HG03159 (cell line): ENCODE measurements at regions not wholly inside any gene's neighbourhood (a gene's known extent, or its start where the extent isn't known, plus 50 kb on each side); places are given as distances from the start of the nearest gene placed in this dataset.

Experiments
- ATAC-seq: cut with Tn5 transposase; IDR thresholded peaks from one replicate; pipeline ENCODE4 v1.9.1; 2021; ENCODE audit warnings: mild to moderate bottlenecking, moderate library complexity; ENCODE audit not compliant: unreplicated experiment

GRCh38 chr9:87275047-87275725 lies 222.5 kb upstream of the DAPK1 start:
- ATAC-seq = no peak

- no peak for ATAC-seq
Measured at GRCh38 chr9:87276327-87276841, 221.3 kb upstream of the DAPK1 start.

GRCh38 chr9:87276851-87277261 lies 220.8 kb upstream of the DAPK1 start:
- no peak for ATAC-seq

GRCh38 chr9:87277346-87277745 lies 220.3 kb upstream of the DAPK1 start:
- ATAC-seq = no peak

- no peak for ATAC-seq
Measured at GRCh38 chr9:87278971-87279733, 218.5 kb upstream of the DAPK1 start.

GRCh38 chr9:87280421-87280820 lies 217.2 kb upstream of the DAPK1 start:
- no peak for ATAC-seq

- ATAC-seq = no peak
Measured at GRCh38 chr9:87282538-87282937, 215.1 kb upstream of the DAPK1 start.

- ATAC-seq = no peak
Measured at GRCh38 chr9:87283585-87283984, 214.1 kb upstream of the DAPK1 start.

GRCh38 chr9:87285183-87285850 lies 212.3 kb upstream of the DAPK1 start:
- ATAC-seq = no peak

- no peak for ATAC-seq
Measured at GRCh38 chr9:87286506-87286905, 211.2 kb upstream of the DAPK1 start.

- ATAC-seq = no peak
Measured at GRCh38 chr9:87290241-87291052, 207.2 kb upstream of the DAPK1 start.

- ATAC-seq = no peak
Measured at GRCh38 chr9:87292449-87293191, 205.0 kb upstream of the DAPK1 start.

- no peak for ATAC-seq
Measured at GRCh38 chr9:87294126-87294525, 203.5 kb upstream of the DAPK1 start.

- ATAC-seq = no peak
Measured at GRCh38 chr9:87300915-87301314, 196.8 kb upstream of the DAPK1 start.

- no peak for ATAC-seq
Measured at GRCh38 chr9:87301371-87301770, 196.3 kb upstream of the DAPK1 start.

GRCh38 chr9:87305151-87305550 lies 192.5 kb upstream of the DAPK1 start:
- no peak for ATAC-seq

- ATAC-seq = no peak
Measured at GRCh38 chr9:87306006-87306405, 191.7 kb upstream of the DAPK1 start.

GRCh38 chr9:87307848-87308247 lies 189.8 kb upstream of the DAPK1 start:
- no peak for ATAC-seq

- no peak for ATAC-seq
Measured at GRCh38 chr9:87309236-87309635, 188.4 kb upstream of the DAPK1 start.

GRCh38 chr9:87310827-87311523 lies 186.7 kb upstream of the DAPK1 start:
- no peak for ATAC-seq
